ENCODE measurements at regions not wholly inside any gene's neighbourhood (a gene's known extent, or its start where the extent isn't known, plus 50 kb on each side); places are given as distances from the start of the nearest gene placed in this dataset.

- intact Hi-C loops (cut with micrococcal nuclease): no loop called here
- no peak for TF ChIP-seq CTCF (IDR thresholded peaks at IDR 0.05)
- peaks cover 54% of the 10 kb centered on the region for H3K4me1 Mint-ChIP-seq (ENCODE audit: low read depth)
- DNase-seq (no peak), ATAC-seq (no peak)
- H3K9me3 Mint-ChIP-seq: peaks cover 6% of the 10 kb centered on the region
- ChIA-PET POLR2A (interaction anchor here (1.5 to 3.7 kb wide), 3 partner anchors 11 to 79 kb away, joined by 4 to 22 read pairs (median 9); no protein-coding TSS in a partner anchor), CTCF (interaction anchor here (1.1 to 4.5 kb wide), 3 partner anchors 14 to 79 kb away, joined by 3 to 39 read pairs (median 12); no protein-coding TSS in a partner anchor)
- H3K36me3 Mint-ChIP-seq (ENCODE audit: low read depth): peaks cover 3% of the 10 kb centered on the region
- no peaks in the 10 kb centered on the region for H3K27me3 Mint-ChIP-seq
- no peak overlapping the region for H3K4me3 Mint-ChIP-seq
- peak overlapping the region; percentile 78 for H3K27ac Mint-ChIP-seq
Measured at GRCh38 chr10:6349846-6350535, 147.3 kb downstream of the PFKFB3 start.

GRCh38 chr10:6350609-6351008, 147.9 kb downstream of the PFKFB3 start:
- CTCF ChIA-PET: interaction anchor here (4.5 kb wide), 1 partner anchor 51 kb away, joined by 39 read pairs; no protein-coding TSS in a partner anchor
- POLR2A ChIA-PET: no interaction called here
- no peak overlapping the region for H3K4me3 Mint-ChIP-seq
- DNase-seq: no peak
- H3K27me3 Mint-ChIP-seq: no peaks in the 10 kb centered on the region
- TF ChIP-seq CTCF (IDR thresholded peaks at IDR 0.05): no peak
- H3K27ac Mint-ChIP-seq: peak overlapping the region; percentile 78
- ATAC-seq: no peak
- no peaks in the 10 kb centered on the region for H3K36me3 Mint-ChIP-seq (ENCODE audit: low read depth)
- intact Hi-C loops (cut with micrococcal nuclease): no loop called here
- H3K4me1 Mint-ChIP-seq (ENCODE audit: low read depth): peaks cover 49% of the 10 kb centered on the region
- peaks cover 9% of the 10 kb centered on the region for H3K9me3 Mint-ChIP-seq

GRCh38 chr10:6351495-6351894, 148.8 kb downstream of the PFKFB3 start:
- ATAC-seq (no peak), DNase-seq (no peak)
- Mint-ChIP-seq H3K4me3 (no peak overlapping the region), H3K36me3 (ENCODE audit: low read depth) (peaks cover 2% of the 10 kb centered on the region), H3K4me1 (ENCODE audit: low read depth) (peaks cover 41% of the 10 kb centered on the region), H3K9me3 (peaks cover 16% of the 10 kb centered on the region), H3K27ac (no peak overlapping the region), H3K27me3 (no peaks in the 10 kb centered on the region)
- ChIA-PET POLR2A (no interaction called here), CTCF (interaction anchor here (0.8 to 2.4 kb wide), 3 partner anchors 30 to 55 kb away, joined by 3 to 11 read pairs (median 3); no protein-coding TSS in a partner anchor)
- TF ChIP-seq CTCF (IDR thresholded peaks at IDR 0.05): no peak
- intact Hi-C loops (cut with micrococcal nuclease): no loop called here

- CTCF ChIA-PET: interaction anchor here (1.1 to 1.5 kb wide), 2 partner anchors 8 to 49 kb away, joined by 3 to 4 read pairs; no protein-coding TSS in a partner anchor
- Mint-ChIP-seq H3K4me3 (no peak overlapping the region), H3K27ac (no peak overlapping the region), H3K27me3 (no peaks in the 10 kb centered on the region), H3K4me1 (ENCODE audit: low read depth) (peaks cover 23% of the 10 kb centered on the region), H3K36me3 (ENCODE audit: low read depth) (peaks cover 8% of the 10 kb centered on the region), H3K9me3 (peaks cover 24% of the 10 kb centered on the region)
- DNase-seq: no peak
- TF ChIP-seq CTCF (IDR thresholded peaks at IDR 0.05): no peak
- intact Hi-C loops (cut with micrococcal nuclease): no loop called here
- POLR2A ChIA-PET: no interaction called here
- ATAC-seq: no peak
Measured at GRCh38 chr10:6353526-6353925, 150.8 kb downstream of the PFKFB3 start.

GRCh38 chr10:6354168-6354772, 151.5 kb downstream of the PFKFB3 start:
- no peak for ATAC-seq
- TF ChIP-seq CTCF (IDR thresholded peaks at IDR 0.05): no peak
- POLR2A ChIA-PET: no interaction called here
- Mint-ChIP-seq H3K27ac (no peak overlapping the region), H3K4me1 (ENCODE audit: low read depth) (peaks cover 17% of the 10 kb centered on the region), H3K36me3 (ENCODE audit: low read depth) (peaks cover 9% of the 10 kb centered on the region), H3K9me3 (peaks cover 29% of the 10 kb centered on the region), H3K27me3 (no peaks in the 10 kb centered on the region), H3K4me3 (no peak overlapping the region)
- intact Hi-C loops (cut with micrococcal nuclease): no loop called here
- CTCF ChIA-PET: interaction anchor here (0.7 to 1.5 kb wide), 2 partner anchors 28 to 48 kb away, joined by 3 to 4 read pairs; no protein-coding TSS in a partner anchor
- DNase-seq: no peak

All from activated CD8-positive, alpha-beta T cell treated with anti-CD3 and anti-CD28 coated beads for 36 hours (primary cell).